ENCODE measurements at regions not wholly inside any gene's neighbourhood (a gene's known extent, or its start where the extent isn't known, plus 50 kb on each side); places are given as distances from the start of the nearest gene placed in this dataset.

DNA sequence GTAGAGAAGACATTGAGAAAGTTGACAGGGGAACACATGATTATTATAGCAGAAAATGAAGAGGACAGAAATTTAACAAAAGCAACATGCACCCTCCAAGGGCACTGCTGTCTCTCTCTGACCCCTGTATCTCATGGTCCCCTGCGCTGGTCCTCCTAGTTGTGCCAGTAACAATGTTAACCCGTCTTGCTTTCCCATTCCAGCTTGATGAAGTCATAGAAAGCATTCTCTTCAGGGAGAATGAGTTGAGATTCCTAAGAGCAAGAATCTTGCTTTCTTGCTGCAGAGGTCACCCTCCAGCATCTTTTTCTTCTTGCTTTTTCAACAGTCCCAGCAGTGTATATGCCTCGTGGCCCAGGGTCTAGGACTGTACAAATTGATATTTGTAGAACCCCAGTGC is 279.6 kb upstream of the ADAMTSL1 start:
- no peak overlapping the region for H3K27ac Mint-ChIP-seq
- H3K36me3 Mint-ChIP-seq (ENCODE audit: low read depth), result no peaks in the 10 kb centered on the region
- no peaks in the 10 kb centered on the region for H3K27me3 Mint-ChIP-seq
- ChIA-PET CTCF (no interaction called here), POLR2A (no interaction called here)
- H3K4me1 Mint-ChIP-seq, result no peaks in the 10 kb centered on the region
- DNase-seq (no peak), ATAC-seq (ENCODE audit: low read depth) (no peak)
- intact Hi-C loops (cut with micrococcal nuclease), result no loop called here
- TF ChIP-seq, protein P1, sequence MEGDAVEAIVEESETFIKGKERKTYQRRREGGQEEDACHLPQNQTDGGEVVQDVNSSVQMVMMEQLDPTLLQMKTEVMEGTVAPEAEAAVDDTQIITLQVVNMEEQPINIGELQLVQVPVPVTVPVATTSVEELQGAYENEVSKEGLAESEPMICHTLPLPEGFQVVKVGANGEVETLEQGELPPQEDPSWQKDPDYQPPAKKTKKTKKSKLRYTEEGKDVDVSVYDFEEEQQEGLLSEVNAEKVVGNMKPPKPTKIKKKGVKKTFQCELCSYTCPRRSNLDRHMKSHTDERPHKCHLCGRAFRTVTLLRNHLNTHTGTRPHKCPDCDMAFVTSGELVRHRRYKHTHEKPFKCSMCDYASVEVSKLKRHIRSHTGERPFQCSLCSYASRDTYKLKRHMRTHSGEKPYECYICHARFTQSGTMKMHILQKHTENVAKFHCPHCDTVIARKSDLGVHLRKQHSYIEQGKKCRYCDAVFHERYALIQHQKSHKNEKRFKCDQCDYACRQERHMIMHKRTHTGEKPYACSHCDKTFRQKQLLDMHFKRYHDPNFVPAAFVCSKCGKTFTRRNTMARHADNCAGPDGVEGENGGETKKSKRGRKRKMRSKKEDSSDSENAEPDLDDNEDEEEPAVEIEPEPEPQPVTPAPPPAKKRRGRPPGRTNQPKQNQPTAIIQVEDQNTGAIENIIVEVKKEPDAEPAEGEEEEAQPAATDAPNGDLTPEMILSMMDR (IDR thresholded peaks at IDR 0.05), result no peak
- H3K4me3 Mint-ChIP-seq, result no peak overlapping the region
- H3K9me3 Mint-ChIP-seq, result no peaks in the 10 kb centered on the region

DNA sequence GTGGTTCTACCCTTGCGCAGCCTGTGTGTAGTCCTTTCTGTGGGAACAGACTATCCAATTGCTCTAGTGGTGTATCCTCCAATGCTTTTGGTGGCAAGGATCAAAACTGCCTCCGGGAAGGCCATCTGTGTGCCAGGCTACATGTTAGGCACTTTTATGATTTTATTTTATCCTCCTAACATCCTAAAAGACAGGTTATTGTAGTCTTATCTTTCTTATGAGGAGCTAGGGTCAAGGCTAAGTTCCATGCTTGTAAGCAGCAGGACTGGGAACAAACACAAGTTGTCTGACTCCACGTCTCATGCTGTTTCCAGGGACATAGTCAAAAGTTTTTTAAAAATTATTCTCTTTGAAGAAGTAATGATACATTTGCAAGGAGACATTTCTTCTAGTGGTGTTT is 278.7 kb upstream of the ADAMTSL1 start:
- Mint-ChIP-seq H3K36me3 (ENCODE audit: low read depth) (no peaks in the 10 kb centered on the region), H3K27ac (no peak overlapping the region), H3K27me3 (no peaks in the 10 kb centered on the region), H3K4me1 (no peaks in the 10 kb centered on the region), H3K4me3 (no peak overlapping the region), H3K9me3 (no peaks in the 10 kb centered on the region)
- CTCF ChIA-PET, result no interaction called here
- TF ChIP-seq, protein P1 (IDR thresholded peaks at IDR 0.05), result no peak
- no peak for DNase-seq
- intact Hi-C loops (cut with micrococcal nuclease), result no loop called here
- POLR2A ChIA-PET, result no interaction called here
- no peak for ATAC-seq (ENCODE audit: low read depth)

DNA sequence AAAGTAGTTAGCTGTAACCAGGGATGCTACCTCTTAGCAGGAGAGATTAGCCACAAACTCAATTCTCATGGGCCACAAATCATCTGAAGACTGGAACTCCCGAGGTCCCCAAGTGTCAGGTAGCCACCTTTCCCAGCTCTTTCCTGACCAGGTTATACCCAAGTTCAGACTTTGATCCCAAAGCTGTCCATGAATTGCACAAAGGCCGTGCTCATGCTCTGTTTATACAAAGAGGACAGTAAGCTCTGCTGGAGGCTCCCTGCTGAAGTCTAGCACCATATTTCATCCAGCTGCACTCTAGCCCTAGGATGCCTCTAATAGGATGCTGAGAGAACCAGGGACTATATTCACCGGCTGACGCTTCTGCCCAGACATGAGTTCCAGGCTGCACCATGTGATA is 271.0 kb upstream of the ADAMTSL1 start:
- ChIA-PET POLR2A (no interaction called here), CTCF (no interaction called here)
- ATAC-seq (ENCODE audit: low read depth) (no peak), DNase-seq (no peak)
- no peak overlapping the region for H3K27ac Mint-ChIP-seq
- H3K4me1 Mint-ChIP-seq, result no peaks in the 10 kb centered on the region
- no peaks in the 10 kb centered on the region for H3K27me3 Mint-ChIP-seq
- no peaks in the 10 kb centered on the region for H3K36me3 Mint-ChIP-seq (ENCODE audit: low read depth)
- TF ChIP-seq, protein P1 (IDR thresholded peaks at IDR 0.05), result no peak
- no peaks in the 10 kb centered on the region for H3K9me3 Mint-ChIP-seq
- no peak overlapping the region for H3K4me3 Mint-ChIP-seq
- intact Hi-C loops (cut with micrococcal nuclease), result no loop called here

DNA sequence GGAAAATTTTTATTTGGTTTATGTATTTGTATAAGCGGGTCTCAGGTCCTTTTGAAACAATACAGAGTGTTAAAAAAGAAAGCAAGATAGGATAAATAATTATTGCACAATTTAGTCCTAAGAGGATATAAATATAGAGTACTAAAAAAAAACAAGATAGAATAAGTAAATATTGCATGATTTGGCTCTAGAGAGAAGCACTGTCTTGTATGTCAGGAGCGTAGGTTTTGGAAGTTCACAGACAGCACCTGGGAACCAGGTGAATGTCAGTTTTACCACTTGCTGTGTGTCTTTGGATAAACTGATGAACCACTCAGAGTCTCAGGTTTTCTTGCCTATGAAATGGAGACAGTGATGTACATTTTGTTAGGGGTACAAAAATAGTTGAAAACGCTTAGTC is 266.2 kb upstream of the ADAMTSL1 start:
- Mint-ChIP-seq H3K4me1 (no peaks in the 10 kb centered on the region), H3K27ac (no peak overlapping the region), H3K27me3 (no peaks in the 10 kb centered on the region), H3K4me3 (no peak overlapping the region), H3K9me3 (no peaks in the 10 kb centered on the region), H3K36me3 (ENCODE audit: low read depth) (no peaks in the 10 kb centered on the region)
- intact Hi-C loops (cut with micrococcal nuclease), result no loop called here
- no peak for ATAC-seq (ENCODE audit: low read depth)
- POLR2A ChIA-PET, result no interaction called here
- TF ChIP-seq, protein P1 (IDR thresholded peaks at IDR 0.05), result no peak
- CTCF ChIA-PET, result no interaction called here
- no peak for DNase-seq

DNA sequence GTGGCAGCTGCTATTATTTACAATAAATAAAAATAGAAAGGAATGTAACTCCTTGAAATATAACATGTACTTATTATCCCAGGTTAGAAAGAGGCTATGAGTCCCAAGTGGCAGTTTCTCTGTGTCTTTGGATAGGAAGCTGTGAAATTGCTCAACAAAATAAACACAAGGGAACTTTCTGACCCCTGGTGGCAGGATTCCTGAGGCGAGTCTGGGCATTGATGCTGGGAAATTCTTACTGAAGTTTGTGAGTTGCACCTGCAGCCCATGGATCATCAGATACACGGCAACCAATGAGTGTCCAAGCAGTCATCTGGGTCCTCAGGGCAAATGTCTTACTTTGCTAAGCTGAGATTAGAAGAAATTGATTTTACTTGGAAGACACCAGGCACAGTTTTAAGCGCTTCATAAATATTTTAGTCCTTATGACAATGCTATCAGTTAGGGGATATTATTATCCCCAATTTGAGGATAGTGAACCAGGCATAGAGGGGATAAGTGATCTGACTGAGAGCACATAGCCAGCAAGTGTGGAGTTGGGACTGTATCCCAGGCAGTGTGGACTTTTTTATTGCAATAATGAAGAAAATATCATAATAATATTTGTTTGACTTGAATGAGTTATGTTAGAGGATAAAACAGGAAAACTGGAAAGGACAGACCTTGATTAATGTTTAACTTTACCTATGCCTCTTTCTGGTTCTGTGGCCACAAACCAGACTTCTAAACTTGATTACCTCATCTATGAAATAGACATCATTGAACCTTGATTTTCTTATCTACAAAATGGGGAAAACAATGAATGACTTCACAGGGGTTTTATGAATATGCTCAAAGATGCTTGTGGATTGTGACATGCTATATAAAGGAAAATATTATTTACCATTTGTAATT is 265.5 kb upstream of the ADAMTSL1 start:
- ChIA-PET CTCF (no interaction called here), POLR2A (no interaction called here)
- H3K27ac Mint-ChIP-seq, result no peak overlapping the region
- no peaks in the 10 kb centered on the region for H3K9me3 Mint-ChIP-seq
- intact Hi-C loops (cut with micrococcal nuclease), result no loop called here
- H3K4me1 Mint-ChIP-seq, result no peaks in the 10 kb centered on the region
- no peaks in the 10 kb centered on the region for H3K27me3 Mint-ChIP-seq
- DNase-seq, result no peak
- H3K36me3 Mint-ChIP-seq (ENCODE audit: low read depth), result no peaks in the 10 kb centered on the region
- H3K4me3 Mint-ChIP-seq, result no peak overlapping the region
- no peak for ATAC-seq (ENCODE audit: low read depth)
- TF ChIP-seq, protein P1 (IDR thresholded peaks at IDR 0.05), result no peak

Data from activated B cell treated with CpG ODN at 0.5 μM for 24 hours (primary cell).